AG04449 (cell line): ENCODE measurements at regions not wholly inside any gene's neighbourhood (a gene's known extent, or its start where the extent isn't known, plus 50 kb on each side); places are given as distances from the start of the nearest gene placed in this dataset.
A peak's percentile ranks its signal among the peaks of the same experiment; 100 is the strongest.

Source experiments
- CTCF ChIA-PET: fragments of 350-600 bp; formaldehyde crosslinking; extraction: SDS; loops from one replicate; lab custom pipeline; 2021; ENCODE audit warnings: antibody characterized with exemption; lab: Yijun Ruan, JAX
- POLR2A ChIA-PET: fragments of 400-600, 350-600 bp; formaldehyde crosslinking; extraction: SDS; loops from one replicate; lab custom pipeline; 2020; ENCODE audit warnings: antibody characterized with exemption, inconsistent platforms; lab: Yijun Ruan, JAX
- DNase-seq: peaks from one replicate; pipeline ENCODE4 v3.0.0-alpha.2; 2010; ENCODE audit warnings: low read depth, low spot score
- H3K4me3 ChIP-seq: 2 replicates; pipeline ENCODE4 v1.5.1; 2011; ENCODE audit warnings: low read depth, mild to moderate bottlenecking, control low read depth, low read length
- CTCF ChIP-seq: IDR thresholded peaks from one replicate; pipeline ENCODE4 v1.5.1; 2011; ENCODE audit warnings: mild to moderate bottlenecking, moderate library complexity, low read length, control low read depth, inconsistent platforms; ENCODE audit not compliant: insufficient read depth; ENCODE audit errors: missing control alignments

GRCh38 chr1:106680776-106681344, 375.6 kb upstream of the PRMT6 start:
- DNase-seq = no peak
- ChIA-PET POLR2A (no interaction called here), CTCF (interaction anchor here (1.0 kb wide), 1 partner anchor 108 kb away, joined by 3 read pairs; no protein-coding TSS in a partner anchor)
- TF ChIP-seq CTCF = no peak
- no peak overlapping the region for H3K4me3 ChIP-seq

GRCh38 chr1:106681939-106682522, 374.4 kb upstream of the PRMT6 start:
- DNase-seq = no peak
- H3K4me3 ChIP-seq = no peak overlapping the region
- POLR2A ChIA-PET = no interaction called here
- TF ChIP-seq CTCF = no peak
- CTCF ChIA-PET = no interaction called here

GRCh38 chr1:106688446-106688845, 368.0 kb upstream of the PRMT6 start:
- ChIA-PET POLR2A (no interaction called here), CTCF (no interaction called here)
- DNase-seq = no peak
- no peak for TF ChIP-seq CTCF
- no peak overlapping the region for H3K4me3 ChIP-seq

GRCh38 chr1:106698660-106699059, 357.8 kb upstream of the PRMT6 start:
- ChIA-PET CTCF (no interaction called here), POLR2A (no interaction called here)
- H3K4me3 ChIP-seq = no peak overlapping the region
- DNase-seq = no peak
- no peak for TF ChIP-seq CTCF

- no peak for DNase-seq
- CTCF ChIA-PET = interaction anchor here (1.0 kb wide), 1 partner anchor 830 kb away, joined by 3 read pairs; no protein-coding TSS in a partner anchor
- no peak for TF ChIP-seq CTCF
- H3K4me3 ChIP-seq = no peak overlapping the region
- POLR2A ChIA-PET = no interaction called here
Measured at GRCh38 chr1:106699433-106699832, 357.0 kb upstream of the PRMT6 start.

GRCh38 chr1:106700211-106700610, 356.3 kb upstream of the PRMT6 start:
- no peak for TF ChIP-seq CTCF
- POLR2A ChIA-PET = no interaction called here
- DNase-seq = peak; percentile 57
- no peak overlapping the region for H3K4me3 ChIP-seq
- CTCF ChIA-PET = no interaction called here
